Mesodermal cell (in vitro differentiated cells): ENCODE measurements at regions not wholly inside any gene's neighbourhood (a gene's known extent, or its start where the extent isn't known, plus 50 kb on each side); places are given as distances from the start of the nearest gene placed in this dataset.

Source experiments
- H3K27ac ChIP-seq: 2 replicates; pipeline ENCODE4 v1.7.0; 2013; ENCODE audit warnings: mild to moderate bottlenecking, low read depth, low read length, moderate library complexity; ENCODE audit not compliant: severe bottlenecking
- H3K36me3 ChIP-seq: 2 replicates; pipeline ENCODE4 v1.7.1; 2013; ENCODE audit warnings: mild to moderate bottlenecking, low read length, moderate library complexity; ENCODE audit not compliant: control insufficient read depth, insufficient read depth
- H3K4me1 ChIP-seq: one replicate; pipeline ENCODE4 v1.7.1; 2013; ENCODE audit warnings: mild to moderate bottlenecking, low read length; ENCODE audit not compliant: insufficient read depth, control insufficient read depth, poor library complexity, severe bottlenecking
- H3K4me3 ChIP-seq: 2 replicates; pipeline ENCODE4 v1.7.0; 2013; ENCODE audit warnings: low read length, control low read depth, mild to moderate bottlenecking; ENCODE audit not compliant: insufficient read depth, poor library complexity, severe bottlenecking; ENCODE audit errors: extremely low read depth
- H3K9me3 ChIP-seq: 2 replicates; pipeline ENCODE4 v1.7.1; 2013; ENCODE audit warnings: mild to moderate bottlenecking, low read length, moderate library complexity; ENCODE audit not compliant: control insufficient read depth
- WGBS, 2 experiments: methylation state at CpG; one replicate each; pipeline ENCODE4 v1.1.5; 2013; ENCODE audit warnings: missing lambda C conversion rate in 2 of 2; ENCODE audit not compliant: insufficient coverage in 2 of 2; 5-methylcytosine and 5-hydroxymethylcytosine counted together

GRCh38 chr2:41735006-41735405 is 312.8 kb upstream of the PKDCC start:
- H3K4me3 ChIP-seq, result no peak overlapping the region

GRCh38 chr2:41735476-41735875 is 312.3 kb upstream of the PKDCC start:
- Histone ChIP-seq H3K4me3 (no peak overlapping the region), H3K9me3 (no peaks in the 10 kb centered on the region), H3K4me1 (peaks cover 21% of the 10 kb centered on the region), H3K36me3 (no peaks in the 10 kb centered on the region), H3K27ac (peak overlapping the region; percentile 54)
- 90 to 92% methylated on average over 2 of the region's 2 CpGs for WGBS, 2 experiments

More at GRCh38 chr2:41735006-41735405, 312.8 kb upstream of the PKDCC start:
- Histone ChIP-seq H3K4me1 (peaks cover 21% of the 10 kb centered on the region), H3K27ac (peak overlapping the region; percentile 54), H3K36me3 (no peaks in the 10 kb centered on the region), H3K9me3 (no peaks in the 10 kb centered on the region)
- 100% methylated on average over 1 of the region's 1 CpG; no CpG with 5 or more reads in 1 of the 2 experiments for WGBS, 2 experiments

- Histone ChIP-seq H3K4me3 (no peak overlapping the region), H3K9me3 (no peaks in the 10 kb centered on the region), H3K36me3 (no peaks in the 10 kb centered on the region), H3K4me1 (peaks cover 21% of the 10 kb centered on the region), H3K27ac (peak overlapping the region; percentile 54)
- WGBS, 2 experiments, result 94 to 100% methylated on average over 3 to 5 of the region's 5 CpGs
These were observed 311.7 kb upstream of the PKDCC start for GRCh38 chr2:41736105-41736567.

GRCh38 chr2:41736586-41736985 is 311.2 kb upstream of the PKDCC start:
- no peak overlapping the region for H3K27ac ChIP-seq
- WGBS, 2 experiments, result 75% methylated on average over 2 of the region's 3 CpGs; no CpG with 5 or more reads in 1 of the 2 experiments

GRCh38 chr2:41737888-41738287 is 309.9 kb upstream of the PKDCC start:
- peaks cover 16% of the 10 kb centered on the region for H3K4me1 ChIP-seq
- no peaks in the 10 kb centered on the region for H3K9me3 ChIP-seq
- no CpG with 5 or more reads among the region's 2 CpGs for WGBS, 2 experiments
- H3K36me3 ChIP-seq, result no peaks in the 10 kb centered on the region
- H3K27ac ChIP-seq, result no peak overlapping the region
- no peak overlapping the region for H3K4me3 ChIP-seq

More at GRCh38 chr2:41736586-41736985, 311.2 kb upstream of the PKDCC start:
- no peak overlapping the region for H3K4me3 ChIP-seq
- no peaks in the 10 kb centered on the region for H3K9me3 ChIP-seq
- no peaks in the 10 kb centered on the region for H3K36me3 ChIP-seq
- peaks cover 21% of the 10 kb centered on the region for H3K4me1 ChIP-seq

- no peak overlapping the region for H3K4me3 ChIP-seq
- H3K27ac ChIP-seq, result no peak overlapping the region
- H3K36me3 ChIP-seq, result no peaks in the 10 kb centered on the region
- H3K9me3 ChIP-seq, result no peaks in the 10 kb centered on the region
- 100% methylated on average over 1 of the region's 2 CpGs for WGBS, 2 experiments
- peaks cover 4% of the 10 kb centered on the region for H3K4me1 ChIP-seq
These were observed 305.7 kb upstream of the PKDCC start for GRCh38 chr2:41741951-41742595.

- Histone ChIP-seq H3K27ac (no peak overlapping the region), H3K9me3 (no peaks in the 10 kb centered on the region), H3K4me1 (peaks cover 4% of the 10 kb centered on the region), H3K4me3 (no peak overlapping the region), H3K36me3 (no peaks in the 10 kb centered on the region)
- no CpG with 5 or more reads among the region's 2 CpGs for WGBS, 2 experiments
These were observed 304.5 kb upstream of the PKDCC start for GRCh38 chr2:41743324-41743723.

- Histone ChIP-seq H3K36me3 (no peaks in the 10 kb centered on the region), H3K27ac (no peak overlapping the region), H3K9me3 (no peaks in the 10 kb centered on the region), H3K4me1 (no peaks in the 10 kb centered on the region), H3K4me3 (no peak overlapping the region)
- WGBS, 2 experiments, result no CpG with 5 or more reads among the region's 3 CpGs
These were observed 297.0 kb upstream of the PKDCC start for GRCh38 chr2:41750829-41751228.

- no peak overlapping the region for H3K27ac ChIP-seq
- WGBS, 2 experiments, result 79 to 80% methylated on average over 1 to 2 of the region's 3 CpGs
- H3K4me3 ChIP-seq, result no peak overlapping the region
- no peaks in the 10 kb centered on the region for H3K36me3 ChIP-seq
- H3K4me1 ChIP-seq, result no peaks in the 10 kb centered on the region
- H3K9me3 ChIP-seq, result no peaks in the 10 kb centered on the region
These were observed 287.9 kb upstream of the PKDCC start for GRCh38 chr2:41759880-41760279.

GRCh38 chr2:41763141-41763540 is 284.7 kb upstream of the PKDCC start:
- Histone ChIP-seq H3K9me3 (no peaks in the 10 kb centered on the region), H3K4me3 (no peak overlapping the region), H3K27ac (no peak overlapping the region), H3K36me3 (no peaks in the 10 kb centered on the region), H3K4me1 (no peaks in the 10 kb centered on the region)
- WGBS, 2 experiments, result 69 to 83% methylated on average over 1 to 3 of the region's 4 CpGs

GRCh38 chr2:41764131-41764530 is 283.7 kb upstream of the PKDCC start:
- Histone ChIP-seq H3K27ac (no peak overlapping the region), H3K9me3 (no peaks in the 10 kb centered on the region), H3K36me3 (no peaks in the 10 kb centered on the region), H3K4me3 (no peak overlapping the region), H3K4me1 (no peaks in the 10 kb centered on the region)
- WGBS, 2 experiments, result 100% methylated on average over 1 of the region's 1 CpG
